GM12878 (cell line): ENCODE measurements at regions not wholly inside any gene's neighbourhood (a gene's known extent, or its start where the extent isn't known, plus 50 kb on each side); places are given as distances from the start of the nearest gene placed in this dataset.

Source experiments
- ATAC-seq: fragments of 200-7000 bp; cut with Tn5 transposase; 3 replicates; pipeline ENCODE4 v1.9.1; 2020; ENCODE audit warnings: mild to moderate bottlenecking, moderate library complexity
- BruUV-seq: library from RNA; stranded (reverse); fragments of 400-500 nt; replicated peaks from 2 replicates; lab custom pipeline; 2021; lab: Mats Ljungman, UMichigan
- CTCF ChIA-PET: fragments of 300-600 bp; sonication (Branson Sonifier 250); formaldehyde crosslinking; extraction: SDS; loops from one replicate; lab custom pipeline; 2021; ENCODE audit warnings: inconsistent platforms; lab: Yijun Ruan, JAX
- POLR2A ChIA-PET: fragments of 350-600 bp; formaldehyde crosslinking; extraction: SDS; loops from one replicate; lab custom pipeline; 2021; ENCODE audit warnings: inconsistent platforms; lab: Charles Lee
- RAD21 ChIA-PET: fragments of 300-600 bp; sonication (Branson Sonifier 250); formaldehyde crosslinking; loops from one replicate; lab custom pipeline; 2023; ENCODE audit warnings: antibody characterized with exemption; ENCODE audit not compliant: unreplicated experiment; lab: Charles Lee
- SMC1A ChIA-PET: fragments of 300-600 bp; sonication (Branson Sonifier 250); formaldehyde crosslinking; loops from one replicate; lab custom pipeline; 2023; ENCODE audit not compliant: unreplicated experiment, uncharacterized antibody; lab: Charles Lee
- DNase-seq: peaks from one replicate; pipeline ENCODE4 v3.0.0-alpha.2; 2011; ENCODE audit warnings: low read depth, low spot score
- FAIRE-seq: peaks from 3 replicates; lab custom pipeline; 2011; peaks lifted over from hg19 to GRCh38; lab: Jason Lieb, UNC
- H2AFZ ChIP-seq: 2 replicates; pipeline ENCODE4 v1.6.0; 2011; ENCODE audit warnings: low read depth, low read length, control low read depth; ENCODE audit not compliant: control insufficient read depth
- H3K27ac ChIP-seq: 2 replicates; pipeline ENCODE4 v1.5.1; 2011; ENCODE audit warnings: control low read depth; ENCODE audit not compliant: control insufficient read depth, insufficient read depth
- H3K27me3 ChIP-seq, 2 experiments: replicated peaks in 1 of 2; 2 replicates each; pipeline versions ENCODE4 v1.6.0 to v1.6.1; 2011; ENCODE audit warnings: low read length in 1 of 2; ENCODE audit not compliant: control insufficient read depth in 2 of 2, insufficient read depth in 2 of 2
- H3K36me3 ChIP-seq, 2 experiments: 2 replicates each; pipeline ENCODE4 v1.5.1; 2011; ENCODE audit warnings: low read length in 1 of 2; ENCODE audit not compliant: control insufficient read depth in 2 of 2, insufficient read depth in 2 of 2
- H3K4me1 ChIP-seq: 2 replicates; pipeline ENCODE4 v1.6.1; 2011; ENCODE audit warnings: mild to moderate bottlenecking, low read length, moderate library complexity, mixed read lengths; ENCODE audit not compliant: control insufficient read depth, insufficient read depth
- H3K4me2 ChIP-seq: 2 replicates; pipeline ENCODE4 v1.6.0; 2011; ENCODE audit warnings: control low read depth; ENCODE audit not compliant: control insufficient read depth, insufficient read depth
- H3K4me3 ChIP-seq: fragments of 200-600 bp; sonication (generic); 2 replicates; pipeline ENCODE4 v1.5.1; 2016
- H3K79me2 ChIP-seq: 2 replicates; pipeline ENCODE4 v1.6.0; 2011; ENCODE audit warnings: low read length; ENCODE audit not compliant: control insufficient read depth, insufficient read depth
- H3K9ac ChIP-seq: 2 replicates; pipeline ENCODE4 v1.8.0; 2011; ENCODE audit warnings: low read length, control low read depth, mixed read lengths; ENCODE audit not compliant: control insufficient read depth, insufficient read depth
- H3K9me3 ChIP-seq: replicated peaks from 3 replicates; pipeline ENCODE4 v1.5.1; 2011; ENCODE audit warnings: mild to moderate bottlenecking, low read length; ENCODE audit not compliant: control insufficient read depth, insufficient read depth
- H4K20me1 ChIP-seq: 2 replicates; pipeline ENCODE4 v1.6.0; 2011; ENCODE audit not compliant: control insufficient read depth, insufficient read depth
- BMI1 ChIP-seq: fragments of 450-650 bp; IDR thresholded peaks from 2 replicates; pipeline ENCODE4 v1.6.1; 2016; ENCODE audit warnings: mild to moderate bottlenecking, moderate library complexity, borderline replicate concordance
- IKZF2 ChIP-seq, 2 experiments: fragments of 450-650 bp; IDR thresholded peaks; 2 replicates each; pipeline ENCODE4 v1.6.1; 2017; ENCODE audit warnings: mild to moderate bottlenecking in 2 of 2, moderate library complexity in 2 of 2
- IRF4 ChIP-seq: IDR thresholded peaks from 2 replicates; pipeline ENCODE4 v1.6.1; 2011; ENCODE audit warnings: low read depth, low read length
- SKIL ChIP-seq: fragments of 450-650 bp; IDR thresholded peaks from 2 replicates; pipeline ENCODE4 v1.6.1; 2017; ENCODE audit warnings: mild to moderate bottlenecking, low read depth, inconsistent platforms; ENCODE audit not compliant: poor library complexity, severe bottlenecking
- SMAD5 ChIP-seq: IDR thresholded peaks from 2 replicates; pipeline ENCODE4 v1.6.1; 2016; ENCODE audit warnings: antibody characterized with exemption, low read depth
- ZSCAN29 ChIP-seq: fragments of 450-650 bp; IDR thresholded peaks from 2 replicates; pipeline ENCODE4 v1.6.1; 2017; ENCODE audit warnings: mild to moderate bottlenecking, moderate library complexity
- WGBS: methylation state at CpG from one replicate; pipeline ENCODE4 v1.1.6; 2016; ENCODE audit warnings: low lambda C conversion rate; ENCODE audit not compliant: insufficient replicate concordance, insufficient coverage; ENCODE audit errors: missing lambda C conversion rate; 5-methylcytosine and 5-hydroxymethylcytosine counted together
- in situ Hi-C: fragments of 300-500 bp; cut with MboI; formaldehyde crosslinking; loops from 9 replicates; pipeline ENCODE4 v1.14.3; 2018; ENCODE audit warnings: mixed read lengths
- intact Hi-C: fragments of 100-400 bp; cut with micrococcal nuclease; formaldehyde crosslinking; loops from one replicate; pipeline ENCODE4 v1.14.2; 2022; ENCODE audit not compliant: unreplicated experiment

- Histone ChIP-seq H3K9me3 (no peaks in the 10 kb centered on the region; the same call in 2 of the 3 replicates), H3K9ac (no peak overlapping the region), H3K27me3 (no peaks in the 10 kb centered on the region), H2AFZ (no peak overlapping the region), H3K4me2 (no peak overlapping the region), H3K27ac (no peak overlapping the region), H3K4me3 (no peak overlapping the region), H3K4me1 (no peaks in the 10 kb centered on the region), H3K36me3 (no peaks in the 10 kb centered on the region), H3K79me2 (no peaks in the 10 kb centered on the region), H4K20me1 (no peaks in the 10 kb centered on the region)
- POLR2A ChIA-PET, result no interaction called here
- no peak for FAIRE-seq
- SMC1A ChIA-PET, result no interaction called here
- BruUV-seq, result no TSS peak
- RAD21 ChIA-PET, result no interaction called here
- 53% methylated on average over 9 of the region's 9 CpGs for WGBS
- no peak for TF ChIP-seq BMI1
- TF ChIP-seq ZSCAN29, result no peak
- no peak for TF ChIP-seq SKIL
- TF ChIP-seq SMAD5, result no peak
- no peak for TF ChIP-seq IRF4
- no peak for TF ChIP-seq IKZF2 (IDR thresholded peaks at IDR 0.05)
- CTCF ChIA-PET, result no interaction called here
- in situ Hi-C loops, result no loop called here
- ATAC-seq, result no peak
- no peak for DNase-seq
- intact Hi-C loops, result no loop called here
These were observed 230.8 kb upstream of the IRX4 start for GRCh38 chr5:2113348-2114131.
